Prostate gland (tissue), 2 donors: ENCODE measurements at regions not wholly inside any gene's neighbourhood (a gene's known extent, or its start where the extent isn't known, plus 50 kb on each side); places are given as distances from the start of the nearest gene placed in this dataset.

Experiments used
- CTCF ChIP-seq, 4 experiments: fragments of 200-600 bp in 2 of 4; fragments of 450-650 bp in 2 of 4; sonication (generic) in 2 of 4; IDR thresholded peaks; 1 replicate in 3 of 4; 2 replicates in 1 of 4; pipeline ENCODE4 v1.5.1; 2016 to 2019; ENCODE audit warnings: antibody characterized with exemption in 4 of 4, mild to moderate bottlenecking in 2 of 4, moderate library complexity in 2 of 4
- POLR2A ChIP-seq: fragments of 450-650 bp; IDR thresholded peaks from one replicate; pipeline ENCODE4 v1.6.1; 2016; ENCODE audit warnings: antibody characterized with exemption, mild to moderate bottlenecking

GRCh38 chr2:4693266-4693665, 989.9 kb downstream of the DCDC2C start:
- no peak for TF ChIP-seq POLR2A
- no peak for TF ChIP-seq CTCF (IDR thresholded peaks at IDR 0.05)
